Keratinocyte (primary cell): ENCODE measurements at regions not wholly inside any gene's neighbourhood (a gene's known extent, or its start where the extent isn't known, plus 50 kb on each side); places are given as distances from the start of the nearest gene placed in this dataset.
"Not testable (repeated sequence)": the region's sequence is repeated elsewhere in the genome, so short reads cannot be mapped to it uniquely, and the experiment has no call there.

Experiments used
- DNase-seq: peaks from one replicate; pipeline ENCODE4 v3.0.0-alpha.2; 2011; ENCODE audit warnings: low read depth, missing footprints, low spot score
- FAIRE-seq: peaks from 2 replicates; lab custom pipeline; 2011; peaks lifted over from hg19 to GRCh38; lab: Jason Lieb, UNC
- H2AFZ ChIP-seq: 2 replicates; pipeline ENCODE4 v1.6.0; 2012; ENCODE audit warnings: low read length, control low read depth, inconsistent platforms; ENCODE audit not compliant: control insufficient read depth
- H3K27ac ChIP-seq: 2 replicates; pipeline ENCODE4 v1.5.1; 2011; ENCODE audit warnings: low read length; ENCODE audit not compliant: control insufficient read depth, insufficient read depth
- H3K27me3 ChIP-seq: 3 replicates; pipeline ENCODE4 v1.6.0; 2011; ENCODE audit warnings: low read length; ENCODE audit not compliant: control insufficient read depth, insufficient read depth; ENCODE audit errors: extremely low read depth
- H3K36me3 ChIP-seq, 2 experiments: 2 replicates in 1 of 2; 3 replicates in 1 of 2; pipeline ENCODE4 v1.5.1; 2011; ENCODE audit warnings: low read length in 2 of 2, mild to moderate bottlenecking in 1 of 2; ENCODE audit not compliant: control insufficient read depth in 2 of 2, insufficient read depth in 2 of 2; ENCODE audit errors: extremely low read depth in 1 of 2
- H3K4me1 ChIP-seq: 3 replicates; pipeline ENCODE4 v1.5.1; 2011; ENCODE audit warnings: low read length; ENCODE audit not compliant: control insufficient read depth, insufficient read depth; ENCODE audit errors: extremely low read depth
- H3K4me2 ChIP-seq: 3 replicates; pipeline ENCODE4 v1.6.0; 2011; ENCODE audit warnings: low read depth, low read length; ENCODE audit not compliant: control insufficient read depth, insufficient read depth; ENCODE audit errors: extremely low read depth
- H3K4me3 ChIP-seq, 3 experiments: fragments of 200-600 bp in 1 of 3; sonication (generic) in 1 of 3; 2 replicates in 2 of 3; 3 replicates in 1 of 3; pipeline ENCODE4 v1.5.1; 2011 to 2016; ENCODE audit warnings: low read length in 3 of 3, mild to moderate bottlenecking in 3 of 3, control low read depth in 2 of 3, inconsistent platforms in 1 of 3, low read depth in 1 of 3, mixed read lengths in 1 of 3, mixed run types in 1 of 3, moderate library complexity in 1 of 3; ENCODE audit not compliant: control insufficient read depth in 2 of 3, insufficient read depth in 2 of 3; ENCODE audit errors: extremely low read depth in 1 of 3
- H3K79me2 ChIP-seq: 2 replicates; pipeline ENCODE4 v1.6.0; 2012; ENCODE audit warnings: low read length; ENCODE audit not compliant: control insufficient read depth, insufficient read depth
- H3K9ac ChIP-seq: 3 replicates; pipeline ENCODE4 v1.6.0; 2011; ENCODE audit warnings: low read length; ENCODE audit not compliant: control insufficient read depth, insufficient read depth; ENCODE audit errors: extremely low read depth
- H3K9me1 ChIP-seq: 3 replicates; pipeline ENCODE4 v1.6.0; 2011; ENCODE audit warnings: low read length; ENCODE audit not compliant: control insufficient read depth, insufficient read depth; ENCODE audit errors: extremely low read depth
- H3K9me3 ChIP-seq: 2 replicates; pipeline ENCODE4 v1.5.1; 2012; ENCODE audit warnings: low read depth, low read length; ENCODE audit not compliant: control insufficient read depth
- H4K20me1 ChIP-seq: 3 replicates; pipeline ENCODE4 v1.6.0; 2011; ENCODE audit warnings: low read length; ENCODE audit not compliant: control insufficient read depth, insufficient read depth; ENCODE audit errors: extremely low read depth
- CTCF ChIP-seq, 3 experiments: IDR thresholded peaks in 1 of 3; conservative IDR thresholded peaks in 1 of 3; optimal IDR thresholded peaks in 1 of 3; 2 replicates in 2 of 3; 3 replicates in 1 of 3; pipeline versions ENCODE3 to v1.5.1; 2011; ENCODE audit warnings: low read length in 3 of 3, mild to moderate bottlenecking in 3 of 3, moderate library complexity in 2 of 3, control low read depth in 1 of 3, inconsistent platforms in 1 of 3; ENCODE audit not compliant: insufficient read depth in 2 of 3; ENCODE audit errors: extremely low read depth in 1 of 3
- EZH2 ChIP-seq: IDR thresholded peaks from one replicate; pipeline ENCODE4 v1.6.1; 2012; ENCODE audit warnings: inconsistent platforms, mild to moderate bottlenecking, low read length, moderate library complexity
- dilution Hi-C: fragments of 300-500 bp; cut with MboI; formaldehyde crosslinking; loops from one replicate; pipeline ENCODE4 v1.7.0; 2020; ENCODE audit warnings: low sequenced_read_pairs; ENCODE audit not compliant: extremely low pct_ligation_motif_present

GRCh38 chr4:27429364-27429871, 568.8 kb downstream of the STIM2 start:
- Histone ChIP-seq H3K9ac (no peak overlapping the region), H3K4me2 (no peak overlapping the region), H3K4me3 (no peak overlapping the region), H3K79me2 (no peaks in the 10 kb centered on the region), H2AFZ (no peak overlapping the region), H3K27me3 (no peaks in the 10 kb centered on the region), H3K27ac (no peak overlapping the region), H3K4me1 (no peaks in the 10 kb centered on the region), H4K20me1 (no peaks in the 10 kb centered on the region), H3K9me1 (no peaks in the 10 kb centered on the region), H3K36me3 (no peaks in the 10 kb centered on the region), H3K9me3 (no peaks in the 10 kb centered on the region)
- no peak for DNase-seq
- FAIRE-seq: no peak
- TF ChIP-seq CTCF (optimal IDR thresholded peaks at IDR 0.05 in 1 of 3, IDR thresholded peaks at IDR 0.05 in 1 of 3, conservative IDR thresholded peaks at IDR 0.05 in 1 of 3; ENCODE audit: extremely low read depth in 1 of 3, insufficient read depth in 2 of 3, low read length in 3 of 3) (no peak), EZH2 (no peak)
- dilution Hi-C loops: no loop called here

- Histone ChIP-seq H3K4me2 (no peak overlapping the region), H3K27me3 (no peaks in the 10 kb centered on the region), H3K4me1 (no peaks in the 10 kb centered on the region), H3K27ac (no peak overlapping the region), H3K9me1 (no peaks in the 10 kb centered on the region), H3K36me3 (no peaks in the 10 kb centered on the region), H3K9me3 (no peaks in the 10 kb centered on the region), H2AFZ (no peak overlapping the region), H3K9ac (no peak overlapping the region), H3K4me3 (no peak overlapping the region), H4K20me1 (no peaks in the 10 kb centered on the region), H3K79me2 (no peaks in the 10 kb centered on the region)
- dilution Hi-C loops: no loop called here
- DNase-seq (no peak), FAIRE-seq (no peak)
- TF ChIP-seq EZH2: no peak
- no peak for TF ChIP-seq CTCF (optimal IDR thresholded peaks at IDR 0.05 in 1 of 3, IDR thresholded peaks at IDR 0.05 in 1 of 3, conservative IDR thresholded peaks at IDR 0.05 in 1 of 3; ENCODE audit: extremely low read depth in 1 of 3, insufficient read depth in 2 of 3, low read length in 3 of 3)
Measured at GRCh38 chr4:27442146-27442545, 581.5 kb downstream of the STIM2 start.

- H3K4me2 ChIP-seq, H3K9ac ChIP-seq, FAIRE-seq, H3K27me3 ChIP-seq, H3K4me3 ChIP-seq, H3K36me3 ChIP-seq, H3K27ac ChIP-seq, H3K79me2 ChIP-seq, H3K9me3 ChIP-seq, H4K20me1 ChIP-seq, H2AFZ ChIP-seq, dilution Hi-C loops, H3K9me1 ChIP-seq, DNase-seq, H3K4me1 ChIP-seq: not testable (repeated sequence)
Measured at GRCh38 chr4:27442661-27443060, 582.0 kb downstream of the STIM2 start.
